HL-60/S4 treated with phorbol 12-myristate 13-acetate at 8.2 ng/mL for 4 days and 3 days (cell line): ENCODE measurements at regions not wholly inside any gene's neighbourhood (a gene's known extent, or its start where the extent isn't known, plus 50 kb on each side); places are given as distances from the start of the nearest gene placed in this dataset.

Experiments used
- in situ Hi-C: fragments of 300-500 bp; cut with MboI; formaldehyde crosslinking; loops from 2 replicates; pipeline ENCODE4 v1.15.0; 2022; ENCODE audit warnings: low sequenced_read_pairs

GRCh38 chr2:175575346-175576258, 394.1 kb upstream of the ATP5MC3 start:
- in situ Hi-C loops, result no loop called here

- in situ Hi-C loops, result no loop called here
Observed at GRCh38 chr2:175574069-175574468, 392.6 kb upstream of the ATP5MC3 start.

DNA sequence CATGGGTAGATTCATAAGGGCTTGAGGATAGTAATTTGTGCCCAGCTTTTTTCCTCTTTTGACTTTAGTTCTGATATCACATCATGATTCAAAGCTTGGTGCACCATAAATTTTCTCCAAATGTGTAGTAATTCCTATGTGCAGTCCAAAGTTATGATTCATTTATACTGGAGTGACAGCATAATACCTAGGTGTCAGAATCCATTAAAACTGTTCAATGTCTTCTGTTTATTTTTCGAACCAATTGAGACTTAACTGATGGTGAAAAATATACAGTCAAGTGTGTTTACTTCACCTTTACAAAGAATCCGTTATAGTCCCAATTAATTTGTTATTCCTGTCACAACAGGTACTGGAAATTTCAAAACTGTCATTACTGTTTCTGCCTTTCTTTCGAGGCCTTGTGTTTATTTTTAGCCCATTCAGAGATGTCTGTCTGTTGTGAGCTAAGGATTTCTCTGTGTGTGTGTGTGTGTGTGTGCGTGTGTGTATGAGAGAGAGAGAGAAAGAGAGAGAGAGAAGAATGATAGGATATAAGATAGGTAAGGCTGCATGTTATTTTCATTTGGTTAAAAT, 389.7 kb upstream of the ATP5MC3 start:
- in situ Hi-C loops, result no loop called here

DNA sequence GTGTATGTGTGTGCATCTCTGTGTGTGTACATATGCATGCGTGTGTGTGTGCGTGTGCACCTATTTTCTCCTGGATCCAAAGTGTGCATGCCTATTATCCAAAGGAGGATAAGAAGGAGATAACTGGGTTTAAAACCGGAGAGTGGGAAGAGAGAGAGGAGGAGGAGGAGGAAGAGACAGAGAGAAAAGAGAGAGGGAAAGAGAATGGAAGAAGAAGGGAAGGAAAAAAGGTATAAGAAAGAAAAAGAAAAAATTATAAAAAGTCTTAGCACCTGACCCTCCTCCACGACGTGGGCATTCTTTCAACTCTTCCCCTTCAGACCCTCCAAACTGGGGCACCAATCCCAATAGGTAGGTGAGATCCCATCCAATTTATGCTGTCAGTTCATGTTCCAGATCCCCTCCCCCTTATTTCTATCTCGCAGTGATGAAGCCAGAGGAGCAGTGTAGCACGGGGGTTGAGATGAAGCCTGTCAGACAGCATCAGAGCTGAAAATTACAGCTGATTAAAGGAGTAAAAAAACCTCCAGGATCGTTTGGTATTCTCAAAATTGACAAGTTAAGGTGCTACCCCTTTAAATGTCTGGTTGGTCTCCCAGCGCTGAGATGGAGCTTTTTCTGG, 386.7 kb upstream of the ATP5MC3 start:
- in situ Hi-C loops, result no loop called here

- in situ Hi-C loops, result no loop called here
Observed at GRCh38 chr2:175567435-175568061, 386.0 kb upstream of the ATP5MC3 start.

GRCh38 chr2:175560521-175561169, 379.1 kb upstream of the ATP5MC3 start:
- in situ Hi-C loops, result no loop called here

DNA sequence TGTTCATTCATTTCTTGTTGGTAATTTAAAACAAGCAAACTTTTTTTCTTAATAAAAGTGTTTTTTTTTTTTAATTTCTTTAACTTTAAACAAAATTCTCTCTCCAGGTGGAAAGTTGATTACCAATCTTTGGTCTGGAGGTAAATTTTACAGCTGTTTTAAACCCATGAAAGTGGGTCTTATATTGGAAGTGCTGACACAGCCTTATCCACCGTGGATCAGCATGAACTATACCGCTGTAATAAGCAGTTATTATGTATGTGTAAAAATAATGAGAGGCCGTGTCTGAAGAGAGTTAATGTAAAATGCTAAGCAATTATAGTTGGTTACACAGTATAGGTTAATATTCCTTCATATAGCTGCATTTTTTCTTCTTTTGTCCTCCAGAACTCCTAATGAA, 378.1 kb upstream of the ATP5MC3 start:
- in situ Hi-C loops, result no loop called here

- in situ Hi-C loops, result no loop called here
Observed at GRCh38 chr2:175557810-175558377, 376.4 kb upstream of the ATP5MC3 start.

GRCh38 chr2:175553910-175554309, 372.4 kb upstream of the ATP5MC3 start:
- in situ Hi-C loops, result no loop called here

- in situ Hi-C loops, result no loop called here
Observed at GRCh38 chr2:175552902-175553301, 371.4 kb upstream of the ATP5MC3 start.

GRCh38 chr2:175540421-175540820, 358.9 kb upstream of the ATP5MC3 start:
- in situ Hi-C loops, result no loop called here

GRCh38 chr2:175539122-175539521, 357.6 kb upstream of the ATP5MC3 start:
- in situ Hi-C loops, result no loop called here

- in situ Hi-C loops, result no loop called here
Observed at GRCh38 chr2:175536059-175536458, 354.5 kb upstream of the ATP5MC3 start.

DNA sequence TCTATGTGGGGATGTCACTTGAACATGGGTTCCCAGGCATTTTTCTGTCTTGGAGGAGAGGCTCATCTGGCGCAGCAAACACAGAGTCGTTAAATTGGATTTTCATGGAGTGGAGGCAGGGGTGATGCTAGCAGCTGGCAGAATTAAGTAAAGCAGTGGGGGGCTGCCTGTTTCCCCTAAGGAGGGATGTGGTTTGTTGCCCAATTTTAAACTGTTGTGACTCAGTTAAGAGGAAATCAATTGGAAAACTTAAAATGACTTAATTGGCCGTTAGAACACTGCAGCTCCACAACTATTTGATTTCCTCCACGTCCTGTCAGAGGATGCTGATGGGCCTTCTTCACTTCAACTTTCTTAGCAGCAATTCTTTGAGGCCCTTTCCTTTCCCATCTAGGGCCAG, 354.1 kb upstream of the ATP5MC3 start:
- in situ Hi-C loops, result no loop called here

DNA sequence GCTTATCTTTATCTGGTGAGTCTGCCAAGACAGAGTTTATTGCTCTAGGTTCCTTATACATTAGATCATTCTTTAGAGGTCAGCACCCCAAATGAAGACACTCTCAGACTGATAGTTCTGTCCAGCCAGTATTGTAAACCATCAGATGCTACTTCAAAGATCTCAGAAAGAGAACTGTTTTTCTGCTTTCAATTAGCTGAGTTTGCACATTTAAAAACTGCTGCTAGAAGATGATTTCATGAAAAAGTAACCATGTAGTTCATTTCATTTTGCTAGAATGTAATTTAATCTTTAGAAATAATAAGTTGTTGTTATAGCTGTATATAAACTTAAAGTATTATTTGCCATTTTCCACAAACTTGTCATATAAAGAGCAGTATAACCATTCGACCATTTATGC, 344.5 kb upstream of the ATP5MC3 start:
- in situ Hi-C loops, result no loop called here

DNA sequence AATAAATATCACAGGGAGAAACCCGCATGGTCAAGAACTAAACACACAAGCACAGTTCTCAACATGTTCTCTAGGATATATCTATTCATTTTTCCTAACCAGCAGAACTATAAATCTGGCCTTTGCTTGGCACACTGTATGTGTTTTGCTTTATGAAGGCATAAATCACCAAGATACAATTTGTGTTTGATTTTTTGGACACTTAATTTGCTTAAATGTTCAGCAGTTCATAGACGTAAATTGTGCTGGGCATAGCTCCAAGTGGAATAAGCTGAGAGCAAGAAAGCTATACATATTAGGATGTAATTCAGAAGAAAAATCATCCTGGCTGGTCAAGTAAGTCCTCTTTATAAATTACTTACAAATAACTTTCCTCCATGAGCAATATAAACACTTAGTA, 341.5 kb upstream of the ATP5MC3 start:
- in situ Hi-C loops, result no loop called here

- in situ Hi-C loops, result no loop called here
Observed at GRCh38 chr2:175518206-175518605, 336.7 kb upstream of the ATP5MC3 start.

GRCh38 chr2:175516555-175516954, 335.0 kb upstream of the ATP5MC3 start:
- in situ Hi-C loops, result no loop called here

DNA sequence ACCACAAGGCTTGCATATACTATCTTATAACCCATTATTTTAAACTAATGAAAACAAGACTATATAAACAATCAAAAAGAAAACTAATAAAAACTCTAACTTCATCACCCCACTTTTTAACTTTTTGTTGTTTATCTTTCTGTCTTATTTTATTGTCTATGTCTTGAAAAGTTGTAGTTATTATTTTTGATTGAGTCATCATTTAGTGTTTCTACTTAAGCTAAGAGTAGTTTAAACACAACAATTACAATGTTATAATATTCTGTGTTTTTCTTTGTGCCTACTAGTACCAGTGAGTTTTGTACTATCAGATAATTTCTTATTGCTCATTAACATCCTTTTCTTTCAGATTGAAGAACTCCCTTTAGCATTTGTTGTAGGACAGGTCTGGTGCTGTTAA, 318.7 kb upstream of the ATP5MC3 start:
- in situ Hi-C loops, result no loop called here

DNA sequence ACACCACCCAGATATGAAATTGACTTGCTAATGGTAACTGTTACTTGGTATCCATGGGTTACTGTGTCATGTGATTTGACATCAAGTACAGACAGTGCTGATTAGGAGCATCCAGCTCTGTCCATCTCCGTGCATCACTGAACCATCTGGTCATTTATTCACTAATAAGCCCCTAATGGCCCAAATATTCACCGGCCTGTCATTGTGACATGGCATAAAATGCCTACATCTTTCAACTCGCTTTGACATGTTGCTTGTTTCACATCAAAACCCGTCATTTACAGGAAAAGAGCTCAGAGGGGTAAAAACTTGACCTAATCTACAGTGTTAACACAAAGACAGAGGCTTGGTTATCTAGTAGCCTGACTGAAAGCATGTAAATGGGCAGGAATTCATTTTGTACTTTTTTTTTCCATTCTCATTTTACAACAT, 308.9 kb upstream of the ATP5MC3 start:
- in situ Hi-C loops, result no loop called here
